SK-N-SH (cell line): ENCODE measurements at regions not wholly inside any gene's neighbourhood (a gene's known extent, or its start where the extent isn't known, plus 50 kb on each side); places are given as distances from the start of the nearest gene placed in this dataset.

Source experiments
- TAF1 ChIP-seq: IDR thresholded peaks from 2 replicates; pipeline ENCODE4 v1.6.1; 2012; ENCODE audit warnings: low read depth, mild to moderate bottlenecking, low read length, moderate library complexity, borderline replicate concordance
- TF ChIP-seq, protein P1 (sequence below): fragments of 200-600 bp; sonication (generic); IDR thresholded peaks from 2 replicates; pipeline ENCODE4 v1.6.1; 2017; ENCODE audit warnings: antibody characterized with exemption, mild to moderate bottlenecking, moderate library complexity

DNA sequence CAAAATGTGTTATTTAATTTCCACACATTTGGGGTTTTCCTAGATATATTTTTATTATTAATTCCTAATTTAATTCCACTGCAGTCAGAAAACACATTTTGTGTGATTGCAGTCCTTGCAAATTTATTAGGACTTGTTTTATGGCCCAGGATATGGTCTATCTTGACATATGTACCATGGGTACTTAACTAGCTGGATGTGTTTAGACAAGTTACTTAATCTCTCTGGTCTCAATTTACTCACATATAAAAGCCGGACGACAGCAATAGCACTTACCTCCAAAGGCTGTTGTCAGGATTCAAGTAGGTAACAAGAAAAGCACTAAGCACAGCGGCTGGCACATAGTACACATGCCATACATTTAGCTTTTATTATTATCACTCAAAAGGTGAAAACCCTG, 118.2 kb upstream of the MSX2 start:
- TF ChIP-seq TAF1 = no peak
- TF ChIP-seq, protein P1, sequence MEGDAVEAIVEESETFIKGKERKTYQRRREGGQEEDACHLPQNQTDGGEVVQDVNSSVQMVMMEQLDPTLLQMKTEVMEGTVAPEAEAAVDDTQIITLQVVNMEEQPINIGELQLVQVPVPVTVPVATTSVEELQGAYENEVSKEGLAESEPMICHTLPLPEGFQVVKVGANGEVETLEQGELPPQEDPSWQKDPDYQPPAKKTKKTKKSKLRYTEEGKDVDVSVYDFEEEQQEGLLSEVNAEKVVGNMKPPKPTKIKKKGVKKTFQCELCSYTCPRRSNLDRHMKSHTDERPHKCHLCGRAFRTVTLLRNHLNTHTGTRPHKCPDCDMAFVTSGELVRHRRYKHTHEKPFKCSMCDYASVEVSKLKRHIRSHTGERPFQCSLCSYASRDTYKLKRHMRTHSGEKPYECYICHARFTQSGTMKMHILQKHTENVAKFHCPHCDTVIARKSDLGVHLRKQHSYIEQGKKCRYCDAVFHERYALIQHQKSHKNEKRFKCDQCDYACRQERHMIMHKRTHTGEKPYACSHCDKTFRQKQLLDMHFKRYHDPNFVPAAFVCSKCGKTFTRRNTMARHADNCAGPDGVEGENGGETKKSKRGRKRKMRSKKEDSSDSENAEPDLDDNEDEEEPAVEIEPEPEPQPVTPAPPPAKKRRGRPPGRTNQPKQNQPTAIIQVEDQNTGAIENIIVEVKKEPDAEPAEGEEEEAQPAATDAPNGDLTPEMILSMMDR = no peak
